ENCODE measurements at regions not wholly inside any gene's neighbourhood (a gene's known extent, or its start where the extent isn't known, plus 50 kb on each side); places are given as distances from the start of the nearest gene placed in this dataset.
"Not testable (repeated sequence)": the region's sequence is repeated elsewhere in the genome, so short reads cannot be mapped to it uniquely, and the experiment has no call there.

- no peak overlapping the region for H3K4me3 ChIP-seq
- TF ChIP-seq CTCF (IDR thresholded peaks at IDR 0.05): no peak
- H3K27ac ChIP-seq: no peak overlapping the region
- no peak for DNase-seq (ENCODE audit: low spot score)
These were observed 137.0 kb upstream of the SULF2 start for GRCh38 chr20:47922269-47922668.

GRCh38 chr20:47921829-47922228 is 136.5 kb upstream of the SULF2 start:
- DNase-seq (ENCODE audit: low spot score); H3K27ac ChIP-seq; H3K4me3 ChIP-seq: not testable (repeated sequence)

DNA sequence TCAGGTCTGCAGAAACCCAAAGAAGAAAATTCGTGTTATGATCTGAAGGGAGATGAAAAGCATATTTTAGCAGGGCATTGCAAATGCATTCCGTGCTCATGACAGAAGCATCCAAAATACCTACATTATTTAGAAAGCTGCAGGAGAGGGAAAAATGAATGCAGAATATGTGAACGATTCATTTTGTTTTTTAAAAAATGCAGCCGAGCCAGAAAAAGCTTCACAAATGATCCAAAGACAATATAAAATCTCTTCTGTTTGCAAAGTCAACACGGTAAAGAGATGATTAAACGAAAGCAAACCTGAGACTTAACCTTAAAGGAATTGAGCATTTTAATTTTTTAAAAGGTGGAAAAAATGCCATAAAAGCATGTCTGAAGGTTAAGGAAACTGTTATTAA is 136.1 kb upstream of the SULF2 start:
- no peak for TF ChIP-seq CTCF (IDR thresholded peaks at IDR 0.05)
- DNase-seq (ENCODE audit: low spot score): no peak
- H3K4me3 ChIP-seq: no peak overlapping the region
- H3K27ac ChIP-seq: no peak overlapping the region

DNA sequence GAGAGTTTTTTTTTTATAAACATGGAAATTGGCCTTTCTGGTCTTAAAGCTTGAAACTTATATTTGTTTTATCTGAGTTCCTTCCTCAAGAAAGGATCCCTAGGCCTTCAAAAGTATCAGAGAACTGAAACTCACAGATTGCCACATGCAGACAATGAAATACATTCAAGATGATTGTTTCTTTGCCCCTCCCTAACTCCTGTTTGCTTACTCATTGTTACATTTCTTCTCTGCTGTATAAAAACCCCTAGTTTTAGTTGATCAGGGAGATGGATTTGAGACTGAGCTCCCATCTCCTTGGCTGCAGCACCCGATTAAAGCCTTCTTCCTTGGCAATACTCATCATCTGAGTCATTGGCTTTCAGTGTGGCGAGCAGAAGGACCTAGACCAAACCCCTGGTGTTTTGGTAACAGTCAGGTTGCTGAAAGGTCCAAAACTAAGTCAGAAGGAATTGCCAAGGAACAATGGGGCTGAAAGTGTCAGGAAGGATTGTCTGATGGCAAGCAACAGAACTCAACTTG is 132.3 kb upstream of the SULF2 start:
- TF ChIP-seq CTCF (IDR thresholded peaks at IDR 0.05): no peak
- Histone ChIP-seq H3K27ac (no peak overlapping the region), H3K4me3 (no peak overlapping the region)
- DNase-seq (ENCODE audit: low spot score): no peak

DNA sequence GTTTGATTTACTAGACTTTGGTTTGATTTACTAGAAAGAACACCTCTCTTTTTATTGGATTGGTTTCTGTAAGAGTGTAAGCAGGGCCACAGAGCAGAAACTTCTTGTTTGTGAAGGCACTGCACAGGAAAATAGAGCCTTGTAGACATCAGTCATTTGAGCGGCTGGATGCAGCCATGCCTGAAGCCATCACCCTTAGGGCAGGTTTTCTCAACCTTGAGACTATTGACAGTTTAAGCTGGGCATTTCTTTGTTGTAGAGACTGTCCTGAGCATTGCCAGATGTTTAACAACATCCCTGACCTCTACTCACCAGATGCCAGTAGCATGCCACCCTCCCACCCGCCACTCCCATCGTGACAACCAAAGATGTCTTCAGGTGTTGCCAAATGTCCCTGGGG is 130.2 kb upstream of the SULF2 start:
- no peak for DNase-seq (ENCODE audit: low spot score)
- no peak overlapping the region for H3K27ac ChIP-seq
- H3K4me3 ChIP-seq: no peak overlapping the region
- no peak for TF ChIP-seq CTCF (IDR thresholded peaks at IDR 0.05)

DNA sequence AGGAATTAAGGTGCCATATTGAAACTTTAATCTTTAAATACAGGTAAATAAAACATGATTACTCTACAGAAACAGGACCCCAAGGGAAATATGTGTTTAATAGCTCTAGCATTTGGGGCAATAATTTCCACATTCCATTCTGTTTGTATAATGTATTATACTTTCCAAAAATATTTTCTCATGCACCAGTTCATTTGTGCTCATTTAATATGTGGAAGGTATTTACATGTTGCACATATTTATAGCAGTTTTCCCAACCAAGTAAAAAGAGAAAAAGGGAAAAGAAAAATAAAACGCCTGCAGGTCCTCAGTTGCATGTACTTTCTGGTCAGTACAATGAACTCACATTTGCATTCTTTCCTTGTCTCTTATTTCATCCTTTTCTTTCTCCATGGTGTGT is 129.5 kb upstream of the SULF2 start:
- Histone ChIP-seq H3K4me3 (no peak overlapping the region), H3K27ac (no peak overlapping the region)
- DNase-seq (ENCODE audit: low spot score): no peak
- no peak for TF ChIP-seq CTCF (IDR thresholded peaks at IDR 0.05)

DNA sequence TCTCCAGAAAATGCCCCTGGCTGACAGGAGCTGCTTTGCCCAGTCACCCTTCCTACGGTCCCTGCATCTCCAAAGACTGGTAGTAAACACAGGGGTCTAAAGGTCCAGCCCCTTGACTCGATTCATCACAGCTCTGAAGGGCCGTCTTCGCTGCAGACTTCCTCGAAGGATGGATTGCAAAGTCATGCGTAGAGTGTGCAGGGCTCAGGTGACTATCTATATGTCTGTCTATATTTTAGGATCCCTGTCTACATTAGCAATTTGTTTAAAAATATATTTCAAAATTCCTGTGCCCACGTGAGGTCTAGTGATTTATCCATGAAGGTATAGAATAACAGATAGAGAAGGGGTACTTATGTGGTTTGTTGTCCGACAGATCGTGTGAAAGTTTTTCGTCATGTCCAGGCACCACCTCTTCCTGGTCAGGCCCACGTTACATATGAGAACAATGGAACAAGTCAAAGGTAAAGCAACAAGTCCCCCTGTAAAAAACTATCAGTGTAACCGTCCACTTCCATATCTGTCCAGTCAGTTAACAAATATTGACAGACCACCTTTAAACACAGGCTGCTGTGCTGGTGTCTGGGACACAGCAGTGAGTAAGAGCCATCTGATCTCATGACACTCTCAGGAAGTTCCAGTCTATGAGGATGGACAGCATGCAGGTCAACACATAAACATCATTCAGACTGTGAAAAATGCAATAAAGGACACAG is 127.7 kb upstream of the SULF2 start:
- not testable (repeated sequence) for H3K4me3 ChIP-seq; DNase-seq (ENCODE audit: low spot score); H3K27ac ChIP-seq

- DNase-seq (ENCODE audit: low spot score); H3K4me3 ChIP-seq; H3K27ac ChIP-seq: not testable (repeated sequence)
These were observed 126.9 kb upstream of the SULF2 start for GRCh38 chr20:47912165-47912564.

DNA sequence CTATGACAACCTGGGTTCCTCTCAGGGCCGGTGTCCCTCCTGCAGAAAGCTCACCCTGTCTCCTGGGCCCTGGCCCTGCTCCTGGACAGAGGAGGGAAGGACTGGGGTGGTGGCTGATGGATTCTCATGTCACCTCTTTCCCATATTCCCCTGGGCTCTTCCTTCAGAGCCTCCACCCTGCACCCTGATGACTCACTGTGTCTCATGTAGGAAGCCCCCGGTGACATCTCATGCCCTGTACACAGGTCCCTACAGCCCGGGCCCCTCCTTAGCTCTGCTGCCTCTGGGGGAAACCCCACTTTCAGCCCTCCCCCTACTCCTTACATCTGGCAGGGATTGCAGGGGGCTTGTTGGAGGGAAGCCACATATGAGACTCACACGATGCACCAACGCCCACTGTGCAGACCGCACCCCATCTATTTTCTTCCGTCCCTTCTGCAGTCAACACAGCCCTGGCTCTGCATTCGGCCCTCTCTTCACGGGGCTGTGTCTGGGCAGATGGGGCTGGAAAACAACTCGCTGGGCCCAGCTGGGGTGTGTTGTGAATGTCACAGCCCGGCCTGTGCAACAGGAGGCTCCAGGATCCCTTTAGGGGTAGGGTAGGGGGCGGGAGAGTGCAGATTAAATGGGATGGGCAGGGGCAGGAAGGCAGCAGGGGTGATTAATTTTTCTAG is 124.6 kb upstream of the SULF2 start:
- H3K4me3 ChIP-seq, H3K27ac ChIP-seq: not testable (repeated sequence)

DNA sequence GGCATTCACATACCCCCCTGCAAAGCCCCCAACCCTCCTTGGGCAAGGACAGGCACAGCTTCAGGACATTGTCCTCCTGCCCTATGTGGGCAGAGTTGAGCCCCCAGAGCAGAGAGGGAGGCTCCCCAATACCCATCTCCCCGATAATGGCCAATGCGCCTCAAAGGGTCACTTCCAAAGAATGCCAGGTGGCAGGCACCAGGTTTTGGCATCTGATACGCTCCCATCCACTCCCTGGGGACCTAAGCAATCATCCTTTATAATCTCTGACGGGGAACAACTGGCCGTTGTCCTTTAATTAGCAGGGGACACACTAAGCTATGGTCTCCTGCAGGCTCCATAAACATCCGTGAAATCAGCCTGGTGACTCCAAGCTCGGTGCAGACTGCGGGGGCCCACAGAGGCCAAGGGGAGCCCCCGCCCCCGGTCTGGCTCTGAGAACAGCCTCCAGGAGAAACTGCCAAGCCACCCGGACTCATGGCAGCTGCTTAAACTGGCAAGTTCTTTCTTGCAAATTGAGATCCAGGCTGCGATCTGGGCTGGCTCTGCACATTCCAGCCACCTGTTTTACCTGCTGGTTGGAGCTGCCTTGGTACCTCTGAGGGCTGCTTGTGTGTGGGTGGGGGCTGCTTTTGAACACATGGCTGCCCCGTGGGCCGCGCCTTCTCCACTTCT is 123.2 kb upstream of the SULF2 start:
- not testable (repeated sequence) for DNase-seq (ENCODE audit: low spot score); H3K27ac ChIP-seq; H3K4me3 ChIP-seq

More for the DNA sequence above, 124.6 kb upstream of the SULF2 start:
- DNase-seq (ENCODE audit: low spot score): not testable (repeated sequence)

- not testable (repeated sequence) for H3K27ac ChIP-seq; H3K4me3 ChIP-seq; DNase-seq (ENCODE audit: low spot score)
These were observed 122.7 kb upstream of the SULF2 start for GRCh38 chr20:47907951-47908350.
